ENCODE measurements at regions not wholly inside any gene's neighbourhood (a gene's known extent, or its start where the extent isn't known, plus 50 kb on each side); places are given as distances from the start of the nearest gene placed in this dataset.

DNA sequence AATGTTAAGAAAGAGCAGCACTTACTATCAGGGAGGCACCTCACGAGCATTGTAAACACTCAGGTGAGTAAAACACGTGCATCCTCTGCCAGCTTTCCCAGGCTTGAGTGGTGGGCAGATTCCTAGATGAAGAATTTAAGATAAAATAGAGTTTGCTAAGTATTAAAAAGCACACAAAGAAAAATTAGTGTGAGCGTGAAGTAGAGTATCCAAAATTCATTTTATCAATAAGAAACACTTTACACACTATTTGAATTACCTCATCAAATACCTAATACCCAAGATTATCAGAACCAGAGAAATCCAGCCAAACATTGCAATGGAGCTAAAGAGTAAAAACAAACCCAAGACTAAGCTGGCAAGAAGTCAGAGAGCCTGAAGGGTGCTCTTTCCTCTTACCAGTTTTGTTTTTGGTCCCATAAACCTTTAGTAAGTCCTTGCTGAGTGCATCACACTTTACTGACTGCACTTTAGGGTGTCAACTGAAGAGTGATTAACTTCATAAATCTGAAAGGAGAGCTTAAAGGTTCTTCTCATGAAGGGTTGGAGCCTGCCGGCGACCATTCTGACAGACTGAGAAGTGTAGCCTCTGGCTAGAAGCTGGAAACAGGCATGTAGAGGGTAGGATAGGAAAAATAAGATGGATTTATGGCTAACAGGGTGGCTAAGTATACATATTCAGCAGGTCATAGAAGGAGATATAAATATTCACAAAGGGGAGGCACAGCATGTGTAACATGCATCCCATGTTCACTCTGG lies 151.1 kb downstream of the SLC7A11 start:
- Histone ChIP-seq H3K9me3 (no peaks in the 10 kb centered on the region), H3K36me3 (replicated peaks in 1 of 2; ENCODE audit: insufficient read depth in 1 of 2, low read depth in 2 of 2) (no peaks in the 10 kb centered on the region), H3K27me3 (no peaks in the 10 kb centered on the region), H3K4me3 (no peak overlapping the region), H3K27ac (peak overlapping the region in 1 of 4 donors; percentile 38), H3K4me1 (peaks cover 10% of the 10 kb centered on the region)
- TF ChIP-seq, protein P1, sequence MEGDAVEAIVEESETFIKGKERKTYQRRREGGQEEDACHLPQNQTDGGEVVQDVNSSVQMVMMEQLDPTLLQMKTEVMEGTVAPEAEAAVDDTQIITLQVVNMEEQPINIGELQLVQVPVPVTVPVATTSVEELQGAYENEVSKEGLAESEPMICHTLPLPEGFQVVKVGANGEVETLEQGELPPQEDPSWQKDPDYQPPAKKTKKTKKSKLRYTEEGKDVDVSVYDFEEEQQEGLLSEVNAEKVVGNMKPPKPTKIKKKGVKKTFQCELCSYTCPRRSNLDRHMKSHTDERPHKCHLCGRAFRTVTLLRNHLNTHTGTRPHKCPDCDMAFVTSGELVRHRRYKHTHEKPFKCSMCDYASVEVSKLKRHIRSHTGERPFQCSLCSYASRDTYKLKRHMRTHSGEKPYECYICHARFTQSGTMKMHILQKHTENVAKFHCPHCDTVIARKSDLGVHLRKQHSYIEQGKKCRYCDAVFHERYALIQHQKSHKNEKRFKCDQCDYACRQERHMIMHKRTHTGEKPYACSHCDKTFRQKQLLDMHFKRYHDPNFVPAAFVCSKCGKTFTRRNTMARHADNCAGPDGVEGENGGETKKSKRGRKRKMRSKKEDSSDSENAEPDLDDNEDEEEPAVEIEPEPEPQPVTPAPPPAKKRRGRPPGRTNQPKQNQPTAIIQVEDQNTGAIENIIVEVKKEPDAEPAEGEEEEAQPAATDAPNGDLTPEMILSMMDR (IDR thresholded peaks at IDR 0.05): no peak
- no peak for TF ChIP-seq POLR2A (IDR thresholded peaks at IDR 0.05)
- intact Hi-C loops (cut with DNase I): no loop called here
- ATAC-seq (no peak), DNase-seq (peak in 1 of 4 donors; percentile 14)
- WGBS, 2 donors: 37 to 43% methylated on average over 5 of the region's 5 CpGs

DNA sequence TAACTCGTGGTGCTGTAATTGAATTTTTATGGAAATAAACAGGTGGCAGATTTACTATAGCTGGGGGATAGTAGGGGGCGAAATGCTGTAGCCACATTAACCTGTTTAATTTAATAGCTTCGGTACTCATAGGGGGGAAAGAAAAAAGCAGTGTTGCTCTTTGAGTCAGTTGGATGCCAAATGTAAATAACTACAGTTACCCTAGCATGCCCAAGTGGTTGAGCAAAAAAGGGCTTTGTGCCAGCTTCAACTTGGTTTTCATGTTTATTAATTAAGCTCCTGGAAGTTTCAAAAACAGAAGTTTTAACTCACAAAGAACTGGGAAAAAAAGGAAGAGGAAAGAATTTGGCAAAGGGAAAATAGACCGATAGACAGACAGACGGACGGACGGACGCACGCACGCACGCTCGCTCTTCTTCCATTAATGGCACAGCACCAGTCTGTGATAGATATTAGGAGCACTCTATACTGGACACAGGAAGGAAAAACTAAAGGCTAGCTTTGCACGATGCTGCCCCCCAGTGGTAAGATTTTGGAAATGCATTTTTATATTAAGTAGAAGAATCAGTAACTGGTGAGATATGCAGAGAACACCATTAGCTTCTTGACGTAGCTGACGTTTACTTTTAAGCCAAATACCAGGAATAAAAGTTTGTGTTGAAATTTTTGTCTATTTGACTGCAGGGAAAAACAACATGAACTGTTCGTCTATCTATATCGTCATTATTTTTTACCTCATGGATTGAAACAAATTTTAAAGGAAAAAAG lies 151.8 kb downstream of the SLC7A11 start:
- intact Hi-C loops (cut with DNase I): no loop called here
- Histone ChIP-seq H3K27ac (no peak overlapping the region), H3K4me3 (no peak overlapping the region), H3K36me3 (replicated peaks in 1 of 2; ENCODE audit: insufficient read depth in 1 of 2, low read depth in 2 of 2) (no peaks in the 10 kb centered on the region), H3K9me3 (no peaks in the 10 kb centered on the region), H3K4me1 (peaks cover 10% of the 10 kb centered on the region), H3K27me3 (no peaks in the 10 kb centered on the region)
- TF ChIP-seq, protein P1 (IDR thresholded peaks at IDR 0.05): peak; percentile 68 to 87 (median 74)
- no peak for TF ChIP-seq POLR2A (IDR thresholded peaks at IDR 0.05)
- 13 to 15% methylated on average over 17 of the region's 17 CpGs for WGBS, 2 donors
- peak; percentile 56 to 68 (median 60) for DNase-seq
- peak; percentile 91 for ATAC-seq

DNA sequence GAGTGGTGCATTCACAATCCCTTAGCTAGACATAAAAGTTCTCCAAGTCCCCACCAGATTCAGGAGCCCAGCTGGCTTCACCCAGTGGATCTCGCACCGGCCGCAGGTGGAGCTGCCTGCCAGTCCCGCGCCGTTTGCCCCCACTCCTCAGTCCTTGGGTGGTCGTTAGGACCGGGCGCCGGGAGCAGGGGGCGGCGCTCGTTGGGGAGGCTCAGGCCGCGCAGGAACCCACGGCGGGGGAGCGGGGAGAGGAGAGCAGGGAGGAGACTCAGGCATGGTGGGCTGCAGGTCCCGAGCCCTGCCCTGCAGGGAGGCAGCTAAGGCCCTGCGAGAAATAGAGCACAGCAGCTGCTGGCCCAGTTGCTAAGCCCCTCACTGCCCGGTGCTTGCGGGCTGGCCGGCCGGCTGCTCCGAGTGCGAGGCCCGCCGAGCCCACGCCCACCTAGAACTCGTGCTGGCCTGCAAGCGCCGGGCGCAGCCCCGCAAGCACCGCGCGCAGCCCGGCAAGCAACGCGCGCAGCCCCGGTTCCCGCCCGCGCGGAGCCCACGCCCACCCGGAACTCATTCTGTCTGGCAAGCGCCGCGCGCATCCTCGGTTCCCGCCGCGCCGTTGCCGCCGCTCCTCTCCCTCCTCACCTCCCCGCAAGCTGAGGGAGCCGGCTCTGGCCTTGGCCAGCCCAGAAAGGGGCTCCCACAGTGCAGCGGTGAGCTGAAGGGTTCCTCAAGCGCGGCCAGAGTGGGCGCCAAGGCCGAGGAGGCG lies 153.5 kb downstream of the SLC7A11 start:
- 96 to 97% methylated on average over 62 to 67 of the region's 67 CpGs for WGBS, 2 donors
- intact Hi-C loops (cut with DNase I): no loop called here
- no peak for TF ChIP-seq POLR2A (IDR thresholded peaks at IDR 0.05)
- TF ChIP-seq, protein P1 (IDR thresholded peaks at IDR 0.05): no peak

DNA sequence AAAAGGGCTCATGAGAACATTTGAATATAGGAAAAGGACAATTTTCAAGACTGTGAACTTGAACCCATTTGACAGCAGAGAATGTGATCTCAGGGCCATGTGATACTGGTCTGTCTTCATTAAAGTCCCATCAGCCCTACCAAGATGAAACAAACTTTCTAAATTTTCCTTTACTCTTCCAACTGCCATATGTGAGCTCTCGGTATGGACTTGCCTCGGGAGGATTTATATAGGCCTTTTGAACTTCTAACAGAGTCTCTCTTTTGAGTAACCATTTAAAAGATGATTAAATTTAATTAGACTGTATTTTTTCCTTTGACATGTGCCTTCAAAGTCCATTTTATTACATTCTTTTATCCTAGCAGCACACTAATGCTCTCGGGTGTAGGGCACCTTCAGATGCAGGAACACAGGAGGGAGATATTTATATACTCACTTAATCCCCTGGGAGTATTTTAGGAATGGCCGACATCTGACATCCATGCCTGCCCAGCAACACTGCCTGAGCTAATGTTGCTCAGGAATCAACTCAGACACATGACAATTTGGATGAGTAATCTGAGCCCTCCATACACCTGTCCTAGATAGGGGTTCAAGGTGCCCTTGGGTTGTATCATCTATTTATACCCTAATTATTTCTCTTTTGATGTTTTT lies 155.0 kb downstream of the SLC7A11 start:
- TF ChIP-seq, protein P1 (IDR thresholded peaks at IDR 0.05): no peak
- no peak for TF ChIP-seq POLR2A (IDR thresholded peaks at IDR 0.05)
- Histone ChIP-seq H3K27ac (no peak overlapping the region), H3K27me3 (no peaks in the 10 kb centered on the region), H3K36me3 (replicated peaks in 1 of 2; ENCODE audit: insufficient read depth in 1 of 2, low read depth in 2 of 2) (no peaks in the 10 kb centered on the region), H3K4me1 (peaks cover 10% of the 10 kb centered on the region), H3K4me3 (no peak overlapping the region), H3K9me3 (no peaks in the 10 kb centered on the region)
- WGBS, 2 donors: 81 to 94% methylated on average over 4 of the region's 4 CpGs
- intact Hi-C loops (cut with DNase I): no loop called here
- DNase-seq (no peak), ATAC-seq (no peak)

More for the DNA sequence above, 153.5 kb downstream of the SLC7A11 start:
- no peak overlapping the region for H3K4me3 ChIP-seq
- H3K27me3 ChIP-seq: no peaks in the 10 kb centered on the region
- no peaks in the 10 kb centered on the region for H3K36me3 ChIP-seq (replicated peaks in 1 of 2; ENCODE audit: insufficient read depth in 1 of 2, low read depth in 2 of 2)
- H3K27ac ChIP-seq: no peak overlapping the region
- peaks cover 10% of the 10 kb centered on the region for H3K4me1 ChIP-seq
- DNase-seq (no peak), ATAC-seq (no peak)
- H3K9me3 ChIP-seq: no peaks in the 10 kb centered on the region

Data from body of pancreas (tissue), 4 donors.